ENCODE measurements at regions not wholly inside any gene's neighbourhood (a gene's known extent, or its start where the extent isn't known, plus 50 kb on each side); places are given as distances from the start of the nearest gene placed in this dataset.
A peak's percentile ranks its signal among the peaks of the same experiment; 100 is the strongest.
"Not testable (repeated sequence)": the region's sequence is repeated elsewhere in the genome, so short reads cannot be mapped to it uniquely, and the experiment has no call there.

- Histone ChIP-seq H3K4me3 (0 out of 2 replicates have a peak overlapping the region, but pooled peaks have one; percentile 0), H3K36me3 (no peaks in the 10 kb centered on the region), H3K9me3 (no peaks in the 10 kb centered on the region), H3K27me3 (no peaks in the 10 kb centered on the region)
- no peak for DNase-seq
Observed at GRCh38 chr4:177246641-177247584, 62.8 kb upstream of the NEIL3 start.

GRCh38 chr4:177250056-177250696 is 59.5 kb upstream of the NEIL3 start:
- Histone ChIP-seq H3K4me3 (no peak overlapping the region), H3K36me3 (no peaks in the 10 kb centered on the region), H3K27me3 (no peaks in the 10 kb centered on the region), H3K9me3 (no peaks in the 10 kb centered on the region)
- DNase-seq, result peak; percentile 91

- no peak for DNase-seq
- H3K27me3 ChIP-seq, result no peaks in the 10 kb centered on the region
- H3K9me3 ChIP-seq, result no peaks in the 10 kb centered on the region
- no peak overlapping the region for H3K4me3 ChIP-seq
- no peaks in the 10 kb centered on the region for H3K36me3 ChIP-seq
Observed at GRCh38 chr4:177251237-177251636, 58.4 kb upstream of the NEIL3 start.

- H3K4me3 ChIP-seq, result no peak overlapping the region
- no peaks in the 10 kb centered on the region for H3K27me3 ChIP-seq
- H3K36me3 ChIP-seq, result no peaks in the 10 kb centered on the region
- DNase-seq, result no peak
- peaks cover 8% of the 10 kb centered on the region for H3K9me3 ChIP-seq
Observed at GRCh38 chr4:177255359-177255758, 54.3 kb upstream of the NEIL3 start.

- peaks cover 8% of the 10 kb centered on the region for H3K9me3 ChIP-seq
- DNase-seq, result no peak
- H3K4me3 ChIP-seq, result no peak overlapping the region
- H3K36me3 ChIP-seq, result no peaks in the 10 kb centered on the region
- H3K27me3 ChIP-seq, result no peaks in the 10 kb centered on the region
Observed at GRCh38 chr4:177256950-177257349, 52.7 kb upstream of the NEIL3 start.

- not testable (repeated sequence) for H3K4me3 ChIP-seq, DNase-seq, H3K9me3 ChIP-seq, H3K36me3 ChIP-seq, H3K27me3 ChIP-seq
Observed at GRCh38 chr4:177259466-177259865, 50.2 kb upstream of the NEIL3 start.

Data from MG63 (cell line).